T47D (cell line): ENCODE measurements at regions not wholly inside any gene's neighbourhood (a gene's known extent, or its start where the extent isn't known, plus 50 kb on each side); places are given as distances from the start of the nearest gene placed in this dataset.
"Not testable (repeated sequence)": the region's sequence is repeated elsewhere in the genome, so short reads cannot be mapped to it uniquely, and the experiment has no call there.

Experiments
- DNase-seq, 2 experiments: peaks; one replicate each; pipeline versions ENCODE4 v3.0.0 to v3.0.0-alpha.2; 2011 to 2012; ENCODE audit warnings: low read depth in 1 of 2, low spot score in 1 of 2
- JUND ChIP-seq: IDR thresholded peaks from 2 replicates; pipeline ENCODE4 v1.6.1; 2012; ENCODE audit warnings: low read depth
- in situ Hi-C: cut with HindIII; loops from 2 replicates; pipeline ENCODE4 v1.10.0; 2016; ENCODE audit warnings: low sequenced_read_pairs, low pct_unique_long_range_greater_than_20kb

DNA sequence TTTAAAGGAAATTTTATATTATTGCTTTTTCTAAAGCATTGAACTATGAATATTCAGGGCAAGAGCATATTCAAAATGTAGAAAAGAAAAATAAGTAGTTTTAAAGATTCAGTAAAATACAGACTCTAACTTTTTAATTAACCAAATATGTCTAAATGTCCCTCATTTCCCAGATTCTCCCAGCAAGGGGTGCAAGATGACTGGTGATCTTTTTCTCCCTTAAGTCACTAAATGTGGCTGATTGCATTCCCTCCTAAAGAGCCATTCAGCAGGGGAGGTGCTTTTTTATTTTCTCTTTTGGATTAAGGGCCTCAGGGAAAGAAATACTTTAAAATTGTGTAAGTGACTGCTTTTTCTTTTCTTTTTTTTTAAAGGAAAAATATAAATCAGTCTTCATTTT is 406.9 kb downstream of the OXSM start:
- in situ Hi-C loops = no loop called here
- no peak for DNase-seq
- TF ChIP-seq JUND = no peak

DNA sequence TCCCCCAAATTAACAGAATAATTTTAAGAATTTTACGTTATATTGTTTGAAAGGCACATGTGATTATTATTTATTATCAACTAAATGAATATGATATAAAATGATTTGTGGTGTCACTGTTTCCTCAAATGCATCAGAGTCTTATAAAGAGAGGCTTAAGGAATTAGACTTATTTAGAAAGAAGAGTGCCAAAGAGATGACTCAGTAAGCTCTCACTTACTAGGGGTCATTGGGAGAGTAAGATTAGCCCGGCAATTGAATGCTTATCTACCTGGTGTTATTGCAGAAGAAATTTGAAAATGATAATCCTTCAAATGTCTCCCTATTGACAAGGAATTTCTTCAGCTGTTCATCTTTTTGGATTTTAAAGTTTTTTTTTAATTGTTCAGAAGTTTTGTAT is 408.7 kb downstream of the OXSM start:
- no peak for DNase-seq
- TF ChIP-seq JUND = no peak
- in situ Hi-C loops = no loop called here

DNA sequence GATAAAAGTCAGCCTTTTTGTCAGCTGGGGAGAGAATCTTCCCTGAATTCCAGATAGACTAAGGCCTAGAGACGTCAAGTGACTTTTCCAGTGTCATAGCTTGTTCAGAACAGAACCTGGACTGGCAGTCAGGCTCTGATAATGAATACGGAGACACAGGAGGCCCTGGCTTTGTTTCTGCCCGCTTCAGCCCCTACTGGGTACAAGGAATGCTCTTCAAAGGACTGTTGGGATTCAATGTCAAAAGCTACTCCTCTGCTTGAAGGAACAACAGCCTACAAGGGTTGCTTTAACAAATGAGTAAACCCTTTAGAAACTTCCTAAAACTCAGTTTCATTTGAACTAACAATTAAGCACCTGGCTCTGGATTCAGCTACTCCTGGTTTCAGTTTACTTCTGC is 412.3 kb downstream of the OXSM start:
- no peak for DNase-seq
- in situ Hi-C loops = no loop called here
- no peak for TF ChIP-seq JUND

DNA sequence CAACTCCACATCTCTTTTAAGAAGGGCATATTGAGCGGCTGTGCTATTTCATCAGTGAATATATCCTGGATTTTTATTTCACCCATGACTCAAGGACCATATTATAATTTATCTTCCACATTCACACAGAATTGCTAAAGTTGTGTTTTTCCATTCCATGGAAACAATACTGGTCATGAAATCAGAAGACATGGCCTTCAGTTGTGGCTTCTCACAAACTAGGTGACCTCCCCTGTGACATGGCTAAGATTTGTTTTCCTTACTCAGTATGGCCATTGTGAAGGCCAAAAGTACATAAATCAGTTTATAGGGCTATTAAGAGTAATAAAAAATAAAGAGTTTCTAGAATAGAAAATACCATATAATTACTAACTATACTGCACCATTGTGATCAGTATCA is 415.6 kb downstream of the OXSM start:
- DNase-seq = no peak
- no peak for TF ChIP-seq JUND
- in situ Hi-C loops = no loop called here

DNA sequence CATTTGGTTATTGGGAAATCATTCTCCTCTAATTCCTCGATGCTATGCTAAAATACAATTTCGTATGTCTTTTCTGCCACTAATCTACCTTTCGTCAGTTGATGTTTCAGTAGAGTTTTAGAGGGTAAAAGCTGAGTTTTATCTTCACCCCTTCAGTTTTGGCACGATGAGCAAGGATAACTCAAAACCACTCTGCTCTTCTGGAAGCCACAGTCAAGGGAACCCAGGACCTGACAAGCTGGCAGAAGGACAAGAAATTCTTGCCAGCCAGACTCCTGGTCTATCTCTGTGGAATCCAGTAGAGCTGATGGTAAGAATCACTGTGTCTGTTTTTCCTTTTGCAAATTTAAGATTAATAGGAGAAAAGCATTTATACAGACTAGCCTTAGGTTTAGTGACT is 414.4 kb upstream of the LRRC3B start:
- DNase-seq = no peak
- in situ Hi-C loops = no loop called here
- TF ChIP-seq JUND = no peak

DNA sequence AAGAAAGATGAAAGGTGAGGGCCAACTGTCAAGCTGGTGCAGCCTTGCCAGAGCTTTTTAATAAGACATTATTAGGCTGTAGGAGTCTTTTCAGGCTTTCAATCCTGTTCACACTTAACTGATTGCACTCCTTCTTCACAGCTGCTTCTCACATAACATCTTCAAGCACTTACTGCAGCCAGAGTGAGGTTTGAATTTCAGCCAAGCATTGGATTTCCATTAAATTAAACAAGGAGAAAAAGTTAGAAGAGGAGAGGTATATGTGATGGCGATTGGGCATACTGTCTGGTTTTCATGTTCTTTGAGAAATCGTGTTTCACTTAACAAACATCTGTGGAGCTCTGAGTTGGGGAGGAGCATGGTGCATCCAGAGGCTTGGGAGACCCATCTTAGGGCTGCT is 392.8 kb upstream of the LRRC3B start:
- no peak for DNase-seq
- in situ Hi-C loops = no loop called here
- no peak for TF ChIP-seq JUND

DNA sequence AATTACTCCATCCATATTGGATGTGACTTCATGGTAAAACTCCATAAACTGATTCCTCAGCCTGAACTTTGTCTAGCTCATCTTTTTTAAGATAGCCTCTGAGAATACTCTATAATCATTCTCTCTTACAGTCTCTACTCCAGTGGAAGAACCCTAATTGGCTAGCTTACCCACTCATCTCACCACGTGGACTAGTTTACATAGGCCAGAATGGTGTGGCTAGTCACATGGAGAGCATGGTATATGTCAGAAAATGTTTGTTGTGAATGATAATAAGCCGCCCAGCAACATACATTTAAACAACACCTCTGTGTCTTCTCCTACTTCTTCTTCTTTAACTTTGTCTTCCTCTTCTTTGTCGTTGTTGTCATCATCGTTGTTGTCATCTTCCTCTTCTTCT is 389.2 kb upstream of the LRRC3B start:
- no peak for TF ChIP-seq JUND
- in situ Hi-C loops = no loop called here
- no peak for DNase-seq

DNA sequence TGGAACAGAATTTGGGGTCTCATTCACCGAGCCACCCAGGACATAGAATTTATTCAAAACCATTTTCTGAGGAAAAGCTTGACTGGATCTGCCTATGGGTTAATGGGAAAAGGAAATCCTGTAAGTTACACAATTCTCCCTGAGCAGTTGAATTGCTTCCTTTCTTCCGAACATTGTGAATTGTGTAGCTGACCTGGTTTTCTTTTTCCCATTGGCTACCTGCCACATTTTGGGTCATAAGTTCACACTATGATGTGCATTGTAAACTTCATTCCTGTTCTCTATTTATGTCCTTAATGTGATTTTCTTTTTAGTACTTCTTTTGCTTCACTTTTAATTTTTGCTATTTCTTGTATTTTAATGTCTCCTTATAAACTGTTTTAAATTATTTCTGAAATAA is 386.0 kb upstream of the LRRC3B start:
- DNase-seq = no peak
- TF ChIP-seq JUND = no peak
- in situ Hi-C loops = no loop called here

DNA sequence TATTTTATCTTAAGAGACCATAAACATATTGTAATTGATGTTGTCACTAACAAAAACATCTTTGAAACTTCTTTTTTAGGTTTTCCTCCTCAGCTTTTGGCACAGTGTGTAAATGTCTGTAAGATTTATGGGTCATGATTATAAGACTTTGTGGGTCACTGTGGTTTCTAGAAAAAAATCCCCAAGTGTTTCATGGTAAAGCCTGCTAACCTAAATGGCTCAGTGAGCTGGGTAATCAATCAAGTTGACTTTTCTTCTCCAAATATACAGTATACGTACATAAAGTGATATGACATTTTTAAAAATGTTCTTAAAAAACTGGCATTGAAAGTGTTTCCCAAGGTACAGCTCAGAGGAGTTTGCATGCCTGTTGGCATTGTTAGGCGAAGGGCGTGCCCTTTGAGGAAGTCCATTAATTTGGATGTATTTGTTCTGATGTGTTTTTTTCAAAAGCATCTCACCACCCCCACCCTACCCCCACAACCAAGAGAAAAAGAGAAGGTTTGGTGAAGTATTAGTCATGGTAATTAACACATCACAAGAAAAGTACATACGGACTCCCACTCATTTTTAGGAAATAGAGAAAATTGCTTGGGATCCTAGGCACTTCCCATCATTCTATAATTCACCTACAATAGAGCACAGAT is 385.4 kb upstream of the LRRC3B start:
- in situ Hi-C loops = no loop called here
- DNase-seq = no peak
- TF ChIP-seq JUND = no peak

DNA sequence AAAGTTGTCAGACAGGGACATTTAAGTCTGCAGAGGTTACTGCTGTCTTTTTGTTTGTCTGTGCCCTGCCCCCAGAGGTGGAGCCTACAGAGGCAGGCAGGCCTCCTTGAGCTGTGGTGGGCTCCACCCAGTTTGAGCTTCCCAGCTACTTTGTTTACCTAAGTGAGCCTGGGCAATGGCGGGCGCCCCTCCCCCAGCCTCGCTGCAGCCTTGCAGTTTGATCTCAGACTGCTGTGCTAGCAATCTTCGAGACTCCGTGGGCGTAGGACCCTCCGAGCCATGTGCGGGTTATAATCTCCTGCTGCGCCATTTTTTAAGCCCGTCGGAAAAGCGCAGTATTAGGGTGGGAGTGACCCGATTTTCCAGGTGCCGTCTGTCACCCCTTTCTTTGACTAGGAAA is 378.0 kb upstream of the LRRC3B start:
- DNase-seq, in situ Hi-C loops: not testable (repeated sequence)

DNA sequence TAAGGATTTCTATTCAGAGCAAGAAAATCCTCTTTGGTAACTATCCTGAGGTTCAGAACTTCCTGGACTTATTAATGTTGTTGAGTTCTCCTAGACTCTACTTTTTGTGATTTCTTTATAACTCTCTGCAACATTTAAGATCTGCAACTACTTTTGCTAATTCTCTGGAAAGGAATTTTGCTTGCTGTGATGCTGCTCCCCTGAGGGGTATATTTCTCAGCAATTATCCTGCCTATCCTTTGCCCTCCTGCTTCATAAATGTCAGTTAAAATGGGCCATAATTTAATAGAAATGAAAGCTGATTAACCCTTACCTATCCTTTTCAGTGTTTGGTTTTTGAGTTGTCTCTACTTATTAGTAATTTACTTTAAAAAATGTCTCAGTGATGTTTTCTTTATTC is 377.3 kb upstream of the LRRC3B start:
- peak in 1 of 2 experiments; percentile 22 for DNase-seq
- TF ChIP-seq JUND = no peak
- in situ Hi-C loops = no loop called here

DNA sequence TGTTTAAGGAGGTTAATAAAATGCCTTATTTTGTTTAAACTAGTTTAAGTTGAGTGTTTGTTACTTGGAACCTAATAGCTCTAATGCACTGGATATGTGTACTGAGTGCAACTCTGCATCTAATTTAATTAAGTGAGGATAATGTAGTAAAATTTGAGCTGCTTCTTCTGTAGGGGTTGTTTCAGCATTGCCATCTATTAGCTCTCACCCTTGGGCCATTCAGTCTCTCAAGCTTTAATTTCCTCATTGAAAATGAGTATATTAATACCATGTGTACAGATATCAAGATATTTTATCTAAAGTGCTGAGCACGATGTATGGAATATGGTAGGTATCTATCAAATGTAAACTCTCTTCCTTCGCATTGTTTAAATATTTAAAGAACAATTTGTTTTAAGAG is 375.7 kb upstream of the LRRC3B start:
- no peak for TF ChIP-seq JUND
- in situ Hi-C loops = no loop called here
- DNase-seq = no peak

DNA sequence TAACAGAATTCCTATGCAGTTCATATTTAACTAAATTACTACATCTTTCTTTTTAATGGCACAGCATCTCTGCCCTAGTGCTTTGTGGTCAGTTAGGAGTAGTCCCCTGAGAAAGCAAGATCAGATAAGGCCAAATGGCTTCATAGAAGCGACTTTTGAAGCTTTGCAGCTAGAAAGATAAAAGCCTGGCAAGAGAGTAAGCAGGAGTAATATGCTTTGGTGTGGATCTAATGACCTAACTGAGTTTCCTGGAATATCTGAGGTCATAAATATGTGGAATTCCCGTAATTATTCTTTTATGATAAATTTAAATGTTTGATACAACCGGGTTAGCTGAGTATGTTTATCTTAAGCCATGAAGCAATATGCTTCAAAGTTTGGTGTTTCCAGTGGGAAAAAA is 374.9 kb upstream of the LRRC3B start:
- no peak for TF ChIP-seq JUND
- in situ Hi-C loops = no loop called here
- DNase-seq = no peak

DNA sequence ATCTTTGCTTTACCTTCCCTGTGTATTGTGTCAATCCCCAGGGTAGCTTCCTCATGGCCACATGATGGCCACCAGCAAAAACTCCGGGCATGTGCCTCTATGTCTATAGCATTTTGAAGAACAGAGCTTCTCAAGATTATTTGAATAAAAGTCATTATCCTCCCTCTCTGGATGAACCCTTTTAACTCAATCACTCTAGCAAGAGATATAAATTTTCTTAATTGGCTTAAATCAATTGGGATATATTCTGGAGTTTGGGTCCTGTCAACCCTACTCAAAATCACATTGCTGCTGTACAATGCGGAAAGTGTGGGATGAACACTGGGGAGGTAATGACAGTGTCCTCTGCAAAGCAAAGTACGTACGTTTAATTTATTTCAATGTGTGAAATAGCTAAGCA is 370.6 kb upstream of the LRRC3B start:
- TF ChIP-seq JUND = no peak
- in situ Hi-C loops = no loop called here
- no peak for DNase-seq
